Prostate gland (tissue), 2 donors: ENCODE measurements at regions not wholly inside any gene's neighbourhood (a gene's known extent, or its start where the extent isn't known, plus 50 kb on each side); places are given as distances from the start of the nearest gene placed in this dataset.

ENCODE experiments used
- POLR2A ChIP-seq: fragments of 450-650 bp; IDR thresholded peaks from one replicate; pipeline ENCODE4 v1.6.1; 2016; ENCODE audit warnings: antibody characterized with exemption, mild to moderate bottlenecking
- POLR2AphosphoS5 ChIP-seq: sonication (generic); formaldehyde crosslinking; IDR thresholded peaks from one replicate; pipeline ENCODE4 v1.6.1; 2017; ENCODE audit warnings: antibody characterized with exemption
- TF ChIP-seq, protein P1 (sequence below), 4 experiments: fragments of 200-600 bp in 2 of 4; fragments of 450-650 bp in 2 of 4; sonication (generic) in 2 of 4; IDR thresholded peaks; 1 replicate in 3 of 4; 2 replicates in 1 of 4; pipeline ENCODE4 v1.5.1; 2016 to 2019; ENCODE audit warnings: antibody characterized with exemption in 4 of 4, mild to moderate bottlenecking in 2 of 4, moderate library complexity in 2 of 4

DNA sequence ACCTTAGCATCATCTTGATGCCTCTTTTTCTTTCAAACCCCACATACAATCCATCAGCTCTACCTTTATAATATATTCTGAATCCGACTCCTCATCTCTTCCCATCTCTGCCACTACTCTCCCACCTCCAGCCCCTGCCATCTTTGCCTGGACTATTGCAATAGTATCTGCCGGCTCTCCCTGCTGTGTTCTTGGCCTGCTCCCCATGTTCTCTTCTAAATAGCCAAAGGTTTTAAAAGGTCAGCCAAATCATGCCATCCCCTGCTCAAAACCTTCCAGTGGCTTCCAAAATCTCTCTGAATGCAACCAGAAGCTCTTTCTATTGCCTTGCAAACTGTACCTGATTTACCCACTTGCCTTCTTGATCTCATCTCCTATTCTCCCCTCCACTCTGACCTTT lies 266.0 kb downstream of the PTTG2 start:
- TF ChIP-seq POLR2AphosphoS5 (no peak), POLR2A (no peak)
- TF ChIP-seq, protein P1, sequence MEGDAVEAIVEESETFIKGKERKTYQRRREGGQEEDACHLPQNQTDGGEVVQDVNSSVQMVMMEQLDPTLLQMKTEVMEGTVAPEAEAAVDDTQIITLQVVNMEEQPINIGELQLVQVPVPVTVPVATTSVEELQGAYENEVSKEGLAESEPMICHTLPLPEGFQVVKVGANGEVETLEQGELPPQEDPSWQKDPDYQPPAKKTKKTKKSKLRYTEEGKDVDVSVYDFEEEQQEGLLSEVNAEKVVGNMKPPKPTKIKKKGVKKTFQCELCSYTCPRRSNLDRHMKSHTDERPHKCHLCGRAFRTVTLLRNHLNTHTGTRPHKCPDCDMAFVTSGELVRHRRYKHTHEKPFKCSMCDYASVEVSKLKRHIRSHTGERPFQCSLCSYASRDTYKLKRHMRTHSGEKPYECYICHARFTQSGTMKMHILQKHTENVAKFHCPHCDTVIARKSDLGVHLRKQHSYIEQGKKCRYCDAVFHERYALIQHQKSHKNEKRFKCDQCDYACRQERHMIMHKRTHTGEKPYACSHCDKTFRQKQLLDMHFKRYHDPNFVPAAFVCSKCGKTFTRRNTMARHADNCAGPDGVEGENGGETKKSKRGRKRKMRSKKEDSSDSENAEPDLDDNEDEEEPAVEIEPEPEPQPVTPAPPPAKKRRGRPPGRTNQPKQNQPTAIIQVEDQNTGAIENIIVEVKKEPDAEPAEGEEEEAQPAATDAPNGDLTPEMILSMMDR (IDR thresholded peaks at IDR 0.05): no peak
